Fibroblast of pulmonary artery (primary cell): ENCODE measurements at regions not wholly inside any gene's neighbourhood (a gene's known extent, or its start where the extent isn't known, plus 50 kb on each side); places are given as distances from the start of the nearest gene placed in this dataset.
"Not testable (repeated sequence)": the region's sequence is repeated elsewhere in the genome, so short reads cannot be mapped to it uniquely, and the experiment has no call there.

Source experiments
- DNase-seq: peaks from one replicate; pipeline ENCODE4 v3.0.0-alpha.2; 2010; ENCODE audit warnings: low read depth
- H3K4me3 ChIP-seq: replicated peaks from 2 replicates; pipeline ENCODE4 v1.5.1; 2011; ENCODE audit warnings: low read depth, mild to moderate bottlenecking, control low read depth, low read length, moderate library complexity
- TF ChIP-seq, protein P1 (sequence below): IDR thresholded peaks from 2 replicates; pipeline ENCODE4 v1.5.1; 2011; ENCODE audit warnings: mild to moderate bottlenecking, control low read depth, low read length, inconsistent platforms; ENCODE audit errors: missing control alignments

- no peak for DNase-seq
- no peak overlapping the region for H3K4me3 ChIP-seq
- TF ChIP-seq, protein P1, sequence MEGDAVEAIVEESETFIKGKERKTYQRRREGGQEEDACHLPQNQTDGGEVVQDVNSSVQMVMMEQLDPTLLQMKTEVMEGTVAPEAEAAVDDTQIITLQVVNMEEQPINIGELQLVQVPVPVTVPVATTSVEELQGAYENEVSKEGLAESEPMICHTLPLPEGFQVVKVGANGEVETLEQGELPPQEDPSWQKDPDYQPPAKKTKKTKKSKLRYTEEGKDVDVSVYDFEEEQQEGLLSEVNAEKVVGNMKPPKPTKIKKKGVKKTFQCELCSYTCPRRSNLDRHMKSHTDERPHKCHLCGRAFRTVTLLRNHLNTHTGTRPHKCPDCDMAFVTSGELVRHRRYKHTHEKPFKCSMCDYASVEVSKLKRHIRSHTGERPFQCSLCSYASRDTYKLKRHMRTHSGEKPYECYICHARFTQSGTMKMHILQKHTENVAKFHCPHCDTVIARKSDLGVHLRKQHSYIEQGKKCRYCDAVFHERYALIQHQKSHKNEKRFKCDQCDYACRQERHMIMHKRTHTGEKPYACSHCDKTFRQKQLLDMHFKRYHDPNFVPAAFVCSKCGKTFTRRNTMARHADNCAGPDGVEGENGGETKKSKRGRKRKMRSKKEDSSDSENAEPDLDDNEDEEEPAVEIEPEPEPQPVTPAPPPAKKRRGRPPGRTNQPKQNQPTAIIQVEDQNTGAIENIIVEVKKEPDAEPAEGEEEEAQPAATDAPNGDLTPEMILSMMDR: no peak
Observed at GRCh38 chr14:105748204-105748578, 221.8 kb downstream of the TMEM121 start.

- not testable (repeated sequence) for DNase-seq, H3K4me3 ChIP-seq
Observed at GRCh38 chr14:105748710-105749109, 222.3 kb downstream of the TMEM121 start.

DNA sequence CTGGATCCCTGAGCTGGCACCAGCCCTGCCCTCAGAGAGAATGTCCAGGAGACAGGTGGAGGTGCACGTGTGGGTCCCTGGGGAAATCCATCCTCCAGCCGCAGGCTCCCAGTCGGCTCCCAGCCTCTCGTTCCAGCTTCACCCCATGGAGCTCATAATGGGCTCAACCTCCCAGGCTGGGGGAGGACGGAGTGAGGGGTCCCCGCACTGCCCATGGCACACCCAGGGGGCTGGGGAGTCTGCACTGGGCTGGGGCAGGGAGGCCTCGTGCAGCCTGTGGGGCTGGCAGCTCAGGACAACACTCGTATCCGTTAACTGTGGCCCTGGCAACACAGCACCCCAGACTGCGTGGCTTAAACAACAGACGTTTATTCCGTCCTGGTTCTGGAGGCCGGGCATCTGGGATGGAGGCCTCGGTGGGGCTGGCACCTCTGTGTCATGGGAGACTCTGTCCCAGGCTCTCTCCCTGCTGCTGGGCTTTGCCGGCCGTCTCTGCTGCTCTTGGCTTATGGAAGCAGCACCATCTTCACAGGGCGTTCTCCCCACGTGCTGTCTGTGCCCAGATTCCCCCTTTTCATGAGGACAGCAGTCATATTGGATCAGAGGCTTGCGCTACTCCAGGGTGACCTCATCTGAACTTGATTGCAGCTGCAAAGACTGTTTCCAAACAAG, 223.6 kb downstream of the TMEM121 start:
- H3K4me3 ChIP-seq, DNase-seq: not testable (repeated sequence)

- DNase-seq, H3K4me3 ChIP-seq: not testable (repeated sequence)
Observed at GRCh38 chr14:105751291-105751751, 224.9 kb downstream of the TMEM121 start.

GRCh38 chr14:105752420-105752819, 226.0 kb downstream of the TMEM121 start:
- not testable (repeated sequence) for DNase-seq

DNA sequence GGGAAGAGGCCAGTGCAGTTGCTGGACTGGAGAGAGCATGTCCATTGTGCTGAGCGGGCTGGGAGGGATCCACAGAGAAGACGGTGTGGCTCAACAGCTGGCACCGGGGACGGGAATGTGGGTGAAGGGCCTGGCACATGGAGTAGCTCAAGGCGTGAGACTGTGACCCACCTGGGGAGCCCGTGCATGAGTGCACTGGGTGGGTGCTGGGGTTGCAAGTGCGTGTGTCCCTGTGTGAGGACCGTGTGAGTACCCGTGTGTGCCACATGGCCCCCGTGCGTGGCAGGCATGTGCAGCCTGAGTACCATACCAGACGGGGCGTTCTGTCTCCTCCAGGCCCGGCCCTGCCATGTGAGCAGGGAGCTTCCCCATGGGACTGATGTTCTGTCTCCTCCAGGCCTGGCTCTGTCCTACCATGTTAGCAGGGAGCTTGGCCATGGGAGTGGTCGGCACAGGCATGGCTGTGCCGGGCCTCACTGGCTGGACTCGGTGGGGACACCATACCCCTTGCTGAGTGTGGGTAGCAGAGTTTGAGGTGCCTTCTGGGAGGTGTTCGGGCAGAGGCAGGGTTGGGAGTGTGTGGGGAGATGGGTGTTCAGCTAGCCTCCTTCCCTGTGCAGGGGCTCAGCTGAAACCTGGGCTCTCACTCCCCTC, 234.4 kb downstream of the TMEM121 start:
- no peak for DNase-seq
- TF ChIP-seq, protein P1: no peak
- H3K4me3 ChIP-seq: no peak overlapping the region

More at GRCh38 chr14:105752420-105752819, 226.0 kb downstream of the TMEM121 start:
- H3K4me3 ChIP-seq: not testable (repeated sequence)

DNA sequence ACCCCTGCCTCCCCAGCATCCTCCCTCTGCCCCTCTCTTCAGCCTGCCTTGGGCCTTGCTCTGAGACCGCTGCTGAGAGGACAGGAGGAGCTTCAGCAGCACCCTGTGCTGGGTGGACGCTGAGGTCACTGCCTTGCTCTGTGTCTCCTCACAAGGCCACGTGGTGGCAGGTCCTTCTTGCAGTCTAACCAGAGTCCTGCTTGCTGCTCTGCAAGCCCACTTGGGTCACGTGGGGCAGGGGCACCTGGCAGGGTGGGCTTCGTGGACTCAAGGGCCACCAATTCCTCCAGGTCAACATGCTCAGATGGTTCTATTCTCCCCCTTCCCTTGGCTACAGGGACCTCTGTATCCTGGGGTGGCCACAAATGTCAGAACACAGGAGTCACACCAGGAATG, 235.0 kb downstream of the TMEM121 start:
- H3K4me3 ChIP-seq, DNase-seq: not testable (repeated sequence)

- no peak overlapping the region for H3K4me3 ChIP-seq
- TF ChIP-seq, protein P1: no peak
- DNase-seq: no peak
Observed at GRCh38 chr14:105761842-105762241, 235.5 kb downstream of the TMEM121 start.

- not testable (repeated sequence) for H3K4me3 ChIP-seq, DNase-seq
Observed at GRCh38 chr14:105762262-105762661, 235.9 kb downstream of the TMEM121 start.

GRCh38 chr14:105764254-105764901, 238.0 kb downstream of the TMEM121 start:
- not testable (repeated sequence) for DNase-seq, H3K4me3 ChIP-seq

- not testable (repeated sequence) for DNase-seq, H3K4me3 ChIP-seq
Observed at GRCh38 chr14:105765072-105765825, 238.9 kb downstream of the TMEM121 start.
